Amygdala (tissue), 56 donors: ENCODE measurements at regions not wholly inside any gene's neighbourhood (a gene's known extent, or its start where the extent isn't known, plus 50 kb on each side); places are given as distances from the start of the nearest gene placed in this dataset.
"Not testable (repeated sequence)": the region's sequence is repeated elsewhere in the genome, so short reads cannot be mapped to it uniquely, and the experiment has no call there.

ENCODE experiments used
- DNase-seq, 56 donors: peaks; one replicate each; lab custom pipeline; 2025; lab: John Stamatoyannopoulos, UW

DNA sequence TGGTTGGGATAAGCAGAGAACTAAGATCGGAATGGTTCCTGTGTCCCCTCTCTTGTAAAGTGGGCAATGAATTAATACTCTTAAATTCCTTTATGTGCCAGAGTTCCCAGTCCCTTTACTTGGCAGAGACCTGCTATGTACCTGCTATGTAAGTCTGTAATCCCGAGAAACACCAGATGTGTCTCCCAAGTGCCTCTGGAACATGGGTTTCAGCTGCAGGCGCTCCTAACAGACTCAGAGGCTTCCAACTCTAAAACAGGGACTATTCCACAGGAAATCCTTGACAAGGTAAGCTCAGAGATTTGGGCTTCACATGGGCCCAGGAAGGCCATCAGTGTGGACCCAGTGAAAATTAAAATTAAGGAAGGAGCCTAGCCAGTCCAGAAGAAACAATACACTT lies 117.7 kb upstream of the PLCL2 start:
- DNase-seq = no peak

GRCh38 chr3:16768014-16768413 lies 116.7 kb upstream of the PLCL2 start:
- DNase-seq = no peak

GRCh38 chr3:16768956-16769355 lies 115.8 kb upstream of the PLCL2 start:
- no peak for DNase-seq

DNA sequence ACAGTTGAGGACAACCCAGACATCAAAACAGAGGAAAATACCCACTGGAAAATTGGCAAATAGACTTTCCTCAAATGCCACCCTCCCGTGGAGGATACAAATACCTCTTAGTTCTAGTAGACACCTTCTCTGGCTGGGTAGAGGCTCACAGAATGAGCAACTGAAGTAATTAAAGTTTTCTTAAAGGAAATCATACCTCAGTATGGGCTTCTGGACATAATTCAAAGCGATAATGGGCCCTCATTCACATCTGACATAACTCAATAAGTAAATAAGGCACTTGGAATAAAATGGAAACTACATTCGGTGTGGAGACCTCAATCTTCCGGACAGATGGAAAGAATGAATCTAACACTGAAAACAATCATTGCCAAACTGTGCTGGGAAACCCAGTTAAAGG lies 115.2 kb upstream of the PLCL2 start:
- no peak for DNase-seq

DNA sequence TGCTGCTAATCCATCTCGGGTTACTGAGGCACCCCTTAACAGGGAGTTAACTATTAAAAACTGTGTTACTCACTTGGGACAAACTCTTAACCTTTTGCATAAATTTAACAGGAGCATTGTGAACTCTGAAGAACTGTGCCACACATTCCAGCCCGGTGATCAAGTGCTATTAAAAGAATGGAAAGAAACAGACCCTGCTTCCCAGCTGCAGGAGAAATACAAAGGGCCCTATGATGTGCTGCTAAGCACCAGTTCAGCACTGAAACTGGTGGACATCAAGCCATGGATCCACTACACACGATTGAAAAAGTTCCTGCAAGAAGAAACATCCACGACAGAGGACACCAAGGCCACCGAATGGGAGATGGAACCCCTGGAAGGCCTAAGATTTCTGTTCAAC lies 114.7 kb upstream of the PLCL2 start:
- DNase-seq = no peak

- no peak for DNase-seq
These were observed 114.0 kb upstream of the PLCL2 start for GRCh38 chr3:16770792-16771191.

- DNase-seq = not testable (repeated sequence)
These were observed 111.2 kb upstream of the PLCL2 start for GRCh38 chr3:16773594-16773993.

DNA sequence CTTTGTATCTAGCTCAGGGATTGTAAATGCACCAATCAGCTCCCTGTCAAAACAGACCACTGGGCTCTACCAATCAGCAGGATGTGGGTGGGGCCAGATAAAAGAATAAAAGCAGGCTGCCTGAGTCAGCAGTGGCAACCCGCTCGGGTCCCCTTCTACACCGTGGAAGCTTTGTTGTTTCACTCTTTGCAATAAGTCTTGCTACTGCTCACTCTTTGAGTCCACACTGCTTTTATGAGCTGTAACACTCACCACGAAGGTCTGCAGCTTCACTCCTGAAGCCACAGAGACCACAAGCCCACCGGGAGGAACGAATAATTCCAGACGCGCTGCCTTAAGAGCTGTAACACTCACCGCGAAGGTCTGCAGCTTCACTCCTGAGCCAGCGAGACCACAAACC lies 110.2 kb upstream of the PLCL2 start:
- DNase-seq = not testable (repeated sequence)

DNA sequence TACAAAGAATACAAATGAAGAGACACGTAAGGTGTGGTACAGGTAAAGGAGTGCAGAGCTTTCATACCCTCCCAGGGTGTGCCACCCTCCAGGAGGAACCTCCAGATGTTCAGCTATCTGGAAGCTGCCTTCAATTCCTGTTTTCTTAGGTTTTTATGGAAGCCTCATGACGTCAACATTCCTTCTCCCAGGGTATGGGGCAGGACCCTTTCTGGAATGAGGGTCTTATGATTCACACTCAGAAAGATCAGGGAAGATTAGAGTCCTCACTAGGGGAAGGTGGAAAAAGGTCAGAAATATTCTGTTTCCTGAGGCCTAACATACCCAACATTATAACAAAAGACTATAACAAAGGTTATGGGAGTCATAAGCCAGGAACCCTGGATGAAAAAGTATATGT lies 99.8 kb upstream of the PLCL2 start:
- DNase-seq = no peak

- no peak for DNase-seq
These were observed 99.3 kb upstream of the PLCL2 start for GRCh38 chr3:16785465-16785864.

- DNase-seq = peak in 1 of 56 donors; percentile 34
These were observed 96.2 kb upstream of the PLCL2 start for GRCh38 chr3:16788440-16789056.

DNA sequence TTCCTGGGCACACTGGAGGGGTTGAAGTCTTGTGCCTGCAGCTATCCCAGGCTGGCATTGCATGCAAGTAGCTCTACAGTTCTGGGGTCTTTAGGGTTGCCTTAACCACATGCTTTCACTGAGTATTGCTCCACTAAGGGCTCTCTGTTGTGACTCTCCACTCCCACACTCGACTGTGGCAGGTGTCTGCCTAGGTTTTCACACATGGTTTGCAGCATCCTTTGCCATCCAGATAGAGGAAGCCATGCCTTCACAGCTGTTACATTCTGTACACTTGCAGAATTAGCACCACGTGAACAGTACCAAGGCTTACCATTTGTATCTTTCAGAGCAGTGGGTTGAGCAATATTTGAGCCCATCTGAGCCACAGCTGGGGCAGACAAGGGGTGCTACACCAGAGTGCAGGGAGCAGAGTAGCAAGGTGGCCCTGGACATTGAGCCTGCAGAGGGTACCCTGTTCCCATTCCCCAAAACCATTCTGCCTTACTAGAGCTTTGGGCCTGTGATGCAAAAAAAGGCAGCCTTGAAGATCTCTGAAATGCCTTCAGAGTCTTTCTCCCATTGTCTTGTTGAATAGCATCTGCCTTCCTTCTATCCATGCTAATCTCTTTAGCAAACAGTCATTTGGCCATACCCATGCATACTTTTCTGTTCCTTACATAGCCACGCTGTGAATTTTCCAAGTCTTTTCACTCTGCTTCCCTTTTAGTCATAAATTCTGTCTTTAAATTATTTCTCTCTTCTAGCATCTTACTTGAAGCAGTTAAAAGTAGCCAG lies 95.2 kb upstream of the PLCL2 start:
- DNase-seq = no peak

GRCh38 chr3:16790432-16791400 lies 94.0 kb upstream of the PLCL2 start:
- no peak for DNase-seq

DNA sequence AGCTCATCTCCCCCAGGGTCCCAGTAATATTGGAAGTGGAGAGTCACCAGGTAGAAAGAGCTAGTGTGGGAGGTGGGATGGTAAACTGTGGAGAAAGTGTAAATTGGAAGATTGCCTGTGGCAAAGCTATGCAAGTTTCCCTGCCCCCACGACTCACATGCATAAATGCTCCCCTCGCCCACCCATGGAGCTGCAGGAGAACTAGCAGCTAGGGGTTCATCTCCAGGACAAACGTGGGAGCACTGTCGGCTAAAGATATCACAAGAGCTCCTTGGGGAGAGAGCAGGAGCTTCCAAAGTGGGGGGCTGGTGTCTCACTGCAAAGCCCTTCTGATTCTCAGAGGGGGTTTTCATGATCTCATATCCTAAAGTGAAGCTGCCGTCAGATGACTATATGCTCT lies 91.4 kb upstream of the PLCL2 start:
- DNase-seq = no peak

DNA sequence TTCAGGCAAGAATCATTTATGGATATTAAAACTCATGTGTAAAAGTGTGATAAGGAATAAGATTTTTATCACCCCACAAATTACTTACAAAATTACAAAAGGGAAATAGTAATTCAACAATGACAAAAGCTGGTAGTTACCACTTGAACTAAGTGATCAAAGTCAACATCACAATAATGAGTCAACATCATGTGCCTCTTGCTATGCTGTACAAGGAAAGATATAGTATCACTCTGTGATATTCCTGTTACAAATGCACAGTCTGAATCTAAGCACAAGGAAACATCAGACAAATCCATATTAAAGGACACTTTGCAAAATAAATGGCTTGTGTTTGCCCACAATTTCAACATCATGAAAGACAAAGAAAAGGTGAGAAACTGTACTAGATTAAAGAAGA lies 90.5 kb upstream of the PLCL2 start:
- no peak for DNase-seq

DNA sequence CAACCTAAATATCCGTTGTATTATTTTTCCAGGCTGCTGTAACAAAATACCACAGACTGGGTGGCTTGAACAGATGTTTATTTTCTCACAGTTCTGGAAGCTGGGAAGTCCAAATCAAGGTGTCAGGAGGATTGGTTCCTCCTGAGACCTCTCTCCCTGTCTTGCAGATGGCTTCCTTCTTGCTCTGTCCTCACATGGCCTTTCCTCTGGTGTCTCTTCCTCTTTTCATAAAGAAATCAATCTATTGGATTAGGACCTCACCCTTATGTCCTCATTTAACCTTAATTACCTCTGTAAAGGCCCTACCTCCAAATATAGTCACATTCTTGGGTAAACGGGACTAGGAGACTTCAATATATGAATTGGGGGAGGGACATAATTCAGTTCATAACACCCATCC lies 89.2 kb upstream of the PLCL2 start:
- no peak for DNase-seq

DNA sequence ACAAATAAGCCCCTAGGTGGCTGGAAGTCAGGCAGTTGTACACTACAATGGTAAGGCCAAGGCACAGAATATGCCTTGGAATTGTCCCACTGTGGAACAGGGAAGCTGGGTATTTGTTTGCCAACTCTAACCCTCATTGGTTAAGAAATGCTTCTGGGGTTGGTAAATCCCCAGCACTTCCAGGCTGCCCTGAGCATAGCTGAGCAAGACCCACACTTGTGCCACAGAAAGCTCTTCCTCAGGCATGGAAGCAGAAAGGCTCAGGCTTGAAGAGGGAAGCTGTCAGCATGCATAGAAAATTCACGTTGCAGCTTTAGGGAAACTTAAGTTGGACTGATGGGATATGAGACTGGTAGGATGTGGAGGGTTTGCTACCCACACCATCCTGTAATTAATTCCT lies 86.9 kb upstream of the PLCL2 start:
- DNase-seq = no peak

DNA sequence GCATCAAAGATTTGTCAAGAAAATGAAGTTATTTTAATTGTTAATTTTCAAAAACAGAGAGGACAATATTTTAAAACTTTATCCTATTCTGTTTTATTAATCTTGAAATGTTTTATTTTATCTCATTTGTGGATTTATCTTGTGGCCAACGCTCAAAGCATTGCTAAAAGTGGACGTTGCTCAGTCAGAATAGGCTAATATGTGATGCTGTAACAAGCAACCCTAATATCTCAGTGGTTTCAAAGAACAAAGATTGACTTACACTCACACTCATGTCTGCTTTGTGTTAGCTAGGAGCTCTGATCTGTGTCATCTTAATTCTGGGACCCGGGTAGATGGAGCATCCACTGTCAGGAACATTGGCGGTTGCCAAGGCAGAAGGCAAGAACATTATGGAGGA lies 86.0 kb upstream of the PLCL2 start:
- DNase-seq = no peak

- DNase-seq = no peak
These were observed 84.4 kb upstream of the PLCL2 start for GRCh38 chr3:16800361-16800760.

- no peak for DNase-seq
These were observed 83.5 kb upstream of the PLCL2 start for GRCh38 chr3:16801223-16801622.

DNA sequence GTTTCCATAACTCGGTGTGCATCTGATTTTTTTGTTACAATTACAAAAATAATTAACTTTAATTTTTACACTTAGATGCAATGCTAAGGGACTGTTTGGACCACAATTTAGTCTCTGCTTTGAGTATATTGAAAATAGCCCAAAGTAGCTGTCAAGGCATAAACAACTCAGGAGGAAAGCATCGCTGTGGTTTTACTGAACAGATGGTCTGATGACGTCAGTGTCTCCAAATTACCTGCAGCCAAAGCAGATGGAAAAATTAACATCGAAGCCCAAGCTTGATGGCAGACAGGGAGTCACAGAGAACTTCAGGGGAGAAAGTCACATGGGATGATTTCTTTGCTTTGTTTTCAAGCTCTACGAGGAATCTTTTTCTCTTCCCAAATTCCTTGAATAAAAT lies 83.1 kb upstream of the PLCL2 start:
- DNase-seq = peak in 5 of 56 donors; percentile 5 to 17 (median 12)
